ENCODE measurements at regions not wholly inside any gene's neighbourhood (a gene's known extent, or its start where the extent isn't known, plus 50 kb on each side); places are given as distances from the start of the nearest gene placed in this dataset.

GRCh38 chr1:56060906-56061305 is 518.5 kb downstream of the PLPP3 start:
- TF ChIP-seq, protein P1, sequence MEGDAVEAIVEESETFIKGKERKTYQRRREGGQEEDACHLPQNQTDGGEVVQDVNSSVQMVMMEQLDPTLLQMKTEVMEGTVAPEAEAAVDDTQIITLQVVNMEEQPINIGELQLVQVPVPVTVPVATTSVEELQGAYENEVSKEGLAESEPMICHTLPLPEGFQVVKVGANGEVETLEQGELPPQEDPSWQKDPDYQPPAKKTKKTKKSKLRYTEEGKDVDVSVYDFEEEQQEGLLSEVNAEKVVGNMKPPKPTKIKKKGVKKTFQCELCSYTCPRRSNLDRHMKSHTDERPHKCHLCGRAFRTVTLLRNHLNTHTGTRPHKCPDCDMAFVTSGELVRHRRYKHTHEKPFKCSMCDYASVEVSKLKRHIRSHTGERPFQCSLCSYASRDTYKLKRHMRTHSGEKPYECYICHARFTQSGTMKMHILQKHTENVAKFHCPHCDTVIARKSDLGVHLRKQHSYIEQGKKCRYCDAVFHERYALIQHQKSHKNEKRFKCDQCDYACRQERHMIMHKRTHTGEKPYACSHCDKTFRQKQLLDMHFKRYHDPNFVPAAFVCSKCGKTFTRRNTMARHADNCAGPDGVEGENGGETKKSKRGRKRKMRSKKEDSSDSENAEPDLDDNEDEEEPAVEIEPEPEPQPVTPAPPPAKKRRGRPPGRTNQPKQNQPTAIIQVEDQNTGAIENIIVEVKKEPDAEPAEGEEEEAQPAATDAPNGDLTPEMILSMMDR (IDR thresholded peaks at IDR 0.05; ENCODE audit: insufficient read depth, low read depth, low read length): no peak
- DNase-seq (ENCODE audit: low read depth): peak; percentile 88
- no peak overlapping the region for H3K4me3 ChIP-seq (ENCODE audit: low read depth, low read length)

DNA sequence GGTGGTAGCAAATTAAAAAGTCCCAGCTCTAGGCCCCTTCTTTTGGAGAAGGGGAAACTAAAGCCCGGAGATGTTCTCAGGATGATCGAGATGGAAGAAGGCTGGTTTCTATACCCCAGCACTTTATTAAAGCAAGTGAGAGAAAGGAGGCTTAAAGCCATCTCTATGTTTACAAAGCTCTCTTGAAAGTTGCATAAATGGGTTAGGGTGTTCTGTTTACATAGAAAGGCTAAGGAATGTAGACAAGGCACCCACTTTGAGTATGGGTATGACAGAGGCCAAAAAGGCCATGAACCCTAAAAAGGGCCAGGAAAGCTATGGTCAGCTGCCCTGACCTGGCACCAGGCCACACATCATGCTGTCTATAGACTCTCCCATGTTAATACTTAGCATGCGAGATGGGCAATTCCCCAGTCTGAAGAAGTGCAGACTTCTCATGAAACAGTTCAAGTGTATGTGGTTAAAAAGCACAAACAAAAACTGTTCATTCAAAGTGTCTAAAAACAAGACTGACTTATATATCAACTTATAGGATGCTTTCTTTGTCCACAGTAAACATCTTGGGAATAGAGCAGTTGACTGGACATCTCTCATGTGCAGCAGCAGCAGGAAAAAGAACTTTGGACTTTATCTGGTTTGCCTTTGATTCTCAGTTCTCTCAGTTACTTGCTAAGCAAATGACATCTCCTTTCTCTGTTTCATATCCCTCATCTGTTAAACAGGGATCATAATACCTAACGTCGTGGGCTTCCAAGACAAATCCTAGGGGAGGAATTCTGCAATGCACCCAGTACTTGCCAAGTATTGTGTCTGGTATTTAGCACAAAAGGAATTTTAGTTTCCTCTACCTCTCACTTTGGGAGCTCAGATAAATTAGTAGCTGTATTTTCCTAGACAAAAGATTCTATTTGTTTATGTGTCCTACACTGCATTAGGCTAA is 521.6 kb downstream of the PLPP3 start:
- DNase-seq (ENCODE audit: low read depth): no peak
- no peak overlapping the region for H3K4me3 ChIP-seq (ENCODE audit: low read depth, low read length)
- TF ChIP-seq, protein P1 (IDR thresholded peaks at IDR 0.05; ENCODE audit: insufficient read depth, low read depth, low read length): no peak

- TF ChIP-seq, protein P1 (IDR thresholded peaks at IDR 0.05; ENCODE audit: insufficient read depth, low read depth, low read length): no peak
- DNase-seq (ENCODE audit: low read depth): peak; percentile 51
- H3K4me3 ChIP-seq (ENCODE audit: low read depth, low read length): no peak overlapping the region
Observed at GRCh38 chr1:56056438-56057287, 522.7 kb downstream of the PLPP3 start.

GRCh38 chr1:56054959-56055358 is 524.4 kb downstream of the PLPP3 start:
- H3K4me3 ChIP-seq (ENCODE audit: low read depth, low read length): no peak overlapping the region
- TF ChIP-seq, protein P1 (IDR thresholded peaks at IDR 0.05; ENCODE audit: insufficient read depth, low read depth, low read length): no peak
- DNase-seq (ENCODE audit: low read depth): no peak

DNA sequence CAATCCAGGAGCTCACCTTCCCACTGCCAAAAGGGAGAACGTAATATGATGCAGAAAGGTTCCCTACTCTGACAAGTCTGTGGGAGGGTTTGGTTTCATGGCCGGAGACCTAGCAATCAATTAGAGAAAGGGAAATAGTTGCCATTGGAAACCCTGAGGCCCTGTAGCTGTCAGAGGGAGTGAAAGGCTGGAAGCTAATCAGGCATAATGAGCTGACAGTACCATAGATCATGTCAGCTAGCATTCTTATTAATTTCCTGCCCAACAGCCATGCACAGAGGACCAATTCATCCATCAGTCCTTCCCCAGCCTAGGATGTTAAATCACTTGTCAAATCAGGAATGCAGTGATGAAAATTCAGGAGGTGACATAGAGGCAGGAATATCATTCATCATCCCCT is 527.3 kb downstream of the PLPP3 start:
- H3K4me3 ChIP-seq (ENCODE audit: low read depth, low read length): no peak overlapping the region
- TF ChIP-seq, protein P1 (IDR thresholded peaks at IDR 0.05; ENCODE audit: insufficient read depth, low read depth, low read length): no peak
- no peak for DNase-seq (ENCODE audit: low read depth)

GRCh38 chr1:56050911-56051310 is 528.5 kb downstream of the PLPP3 start:
- no peak for DNase-seq (ENCODE audit: low read depth)
- TF ChIP-seq, protein P1 (IDR thresholded peaks at IDR 0.05; ENCODE audit: insufficient read depth, low read depth, low read length): no peak
- no peak overlapping the region for H3K4me3 ChIP-seq (ENCODE audit: low read depth, low read length)
